ENCODE measurements at regions not wholly inside any gene's neighbourhood (a gene's known extent, or its start where the extent isn't known, plus 50 kb on each side); places are given as distances from the start of the nearest gene placed in this dataset.
"Not testable (repeated sequence)": the region's sequence is repeated elsewhere in the genome, so short reads cannot be mapped to it uniquely, and the experiment has no call there.

GRCh38 chr5:99587983-99588382 is 659.2 kb upstream of the CHD1 start:
- no peak overlapping the region for H3K4me3 ChIP-seq (ENCODE audit: low read depth, low read length)
- TF ChIP-seq CTCF (IDR thresholded peaks at IDR 0.05; ENCODE audit: insufficient read depth, low read length, missing control alignments) = no peak
- DNase-seq (ENCODE audit: low read depth, low spot score) = no peak
- CTCF ChIA-PET = no interaction called here
- POLR2A ChIA-PET = no interaction called here

DNA sequence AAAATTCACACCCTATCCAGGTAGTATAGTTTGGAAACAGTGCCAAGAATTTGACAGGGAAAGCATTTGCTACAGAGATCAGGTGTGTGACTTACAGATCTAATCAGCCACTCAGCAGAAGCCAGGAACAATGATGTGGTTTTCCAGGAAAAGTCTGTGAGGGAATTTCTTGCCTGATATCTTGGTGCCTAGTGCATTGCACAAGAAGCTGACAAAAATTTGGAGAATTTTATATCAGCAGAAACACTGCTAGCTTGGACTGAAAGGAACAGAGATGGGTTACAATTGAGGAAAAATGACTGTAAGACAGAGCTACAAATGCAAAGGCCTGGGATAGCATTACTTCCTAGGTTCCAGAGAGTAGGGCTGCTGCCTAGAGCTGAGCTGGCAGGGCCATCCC is 658.1 kb upstream of the CHD1 start:
- ChIA-PET POLR2A (no interaction called here), CTCF (no interaction called here)
- no peak for TF ChIP-seq CTCF (IDR thresholded peaks at IDR 0.05; ENCODE audit: insufficient read depth, low read length, missing control alignments)
- DNase-seq (ENCODE audit: low read depth, low spot score) = no peak
- H3K4me3 ChIP-seq (ENCODE audit: low read depth, low read length) = no peak overlapping the region

GRCh38 chr5:99581204-99581603 is 652.4 kb upstream of the CHD1 start:
- CTCF ChIA-PET; H3K4me3 ChIP-seq (ENCODE audit: low read depth, low read length); POLR2A ChIA-PET; DNase-seq (ENCODE audit: low read depth, low spot score): not testable (repeated sequence)

- H3K4me3 ChIP-seq (ENCODE audit: low read depth, low read length); POLR2A ChIA-PET; CTCF ChIA-PET; DNase-seq (ENCODE audit: low read depth, low spot score): not testable (repeated sequence)
These were observed 634.3 kb upstream of the CHD1 start for GRCh38 chr5:99562937-99563627.

- CTCF ChIA-PET = no interaction called here
These were observed 624.5 kb upstream of the CHD1 start for GRCh38 chr5:99553211-99553810.

DNA sequence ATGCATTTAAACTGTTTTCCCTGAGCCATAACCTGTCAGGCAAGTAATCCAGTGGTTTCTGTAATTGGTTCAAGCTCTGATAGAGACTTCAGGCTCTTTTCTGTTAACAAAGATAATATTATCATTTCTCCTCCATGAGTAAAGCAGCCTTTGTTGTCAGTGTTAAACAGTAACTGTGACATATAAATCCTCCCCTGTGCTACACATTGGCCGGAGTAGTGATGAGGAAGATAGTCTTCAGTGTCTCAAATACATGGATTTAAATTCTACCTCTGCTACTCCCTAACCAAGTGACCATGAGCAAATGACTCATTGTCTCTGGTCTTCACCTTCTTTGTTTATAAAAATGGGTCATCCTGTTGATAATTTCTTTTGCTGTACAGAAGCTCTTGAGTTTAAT is 615.5 kb upstream of the CHD1 start:
- ChIA-PET CTCF (no interaction called here), POLR2A (no interaction called here)
- no peak overlapping the region for H3K4me3 ChIP-seq (ENCODE audit: low read depth, low read length)
- no peak for TF ChIP-seq CTCF (IDR thresholded peaks at IDR 0.05; ENCODE audit: insufficient read depth, low read length, missing control alignments)
- DNase-seq (ENCODE audit: low read depth, low spot score) = no peak

More at GRCh38 chr5:99553211-99553810, 624.5 kb upstream of the CHD1 start:
- no peak overlapping the region for H3K4me3 ChIP-seq (ENCODE audit: low read depth, low read length)
- no peak for TF ChIP-seq CTCF (IDR thresholded peaks at IDR 0.05; ENCODE audit: insufficient read depth, low read length, missing control alignments)
- DNase-seq (ENCODE audit: low read depth, low spot score) = no peak
- POLR2A ChIA-PET = no interaction called here

- POLR2A ChIA-PET = no interaction called here
- no peak overlapping the region for H3K4me3 ChIP-seq (ENCODE audit: low read depth, low read length)
- no peak for TF ChIP-seq CTCF (IDR thresholded peaks at IDR 0.05; ENCODE audit: insufficient read depth, low read length, missing control alignments)
- CTCF ChIA-PET = no interaction called here
- DNase-seq (ENCODE audit: low read depth, low spot score) = no peak
These were observed 615.0 kb upstream of the CHD1 start for GRCh38 chr5:99543841-99544240.

DNA sequence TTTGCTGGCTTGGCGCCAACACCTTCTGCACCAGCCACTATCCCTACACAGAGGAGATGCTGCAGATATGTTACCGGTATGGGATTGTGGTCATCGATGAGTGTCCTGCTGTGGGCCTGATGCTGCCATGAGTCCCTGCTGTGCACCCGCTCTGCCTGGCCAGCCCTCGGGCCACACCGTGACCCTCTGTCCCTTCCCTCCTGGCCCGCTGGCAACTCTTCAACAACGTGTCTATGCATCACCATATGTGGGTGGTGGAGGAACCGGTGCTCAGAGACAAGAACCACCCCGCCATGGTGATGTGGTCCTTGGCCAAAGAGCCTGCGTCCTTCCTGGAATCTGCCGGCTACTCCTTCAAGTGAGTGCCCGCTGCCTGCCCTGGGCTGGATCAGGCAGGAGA is 605.4 kb upstream of the CHD1 start:
- H3K4me3 ChIP-seq (ENCODE audit: low read depth, low read length); POLR2A ChIA-PET; CTCF ChIA-PET; DNase-seq (ENCODE audit: low read depth, low spot score): not testable (repeated sequence)

DNA sequence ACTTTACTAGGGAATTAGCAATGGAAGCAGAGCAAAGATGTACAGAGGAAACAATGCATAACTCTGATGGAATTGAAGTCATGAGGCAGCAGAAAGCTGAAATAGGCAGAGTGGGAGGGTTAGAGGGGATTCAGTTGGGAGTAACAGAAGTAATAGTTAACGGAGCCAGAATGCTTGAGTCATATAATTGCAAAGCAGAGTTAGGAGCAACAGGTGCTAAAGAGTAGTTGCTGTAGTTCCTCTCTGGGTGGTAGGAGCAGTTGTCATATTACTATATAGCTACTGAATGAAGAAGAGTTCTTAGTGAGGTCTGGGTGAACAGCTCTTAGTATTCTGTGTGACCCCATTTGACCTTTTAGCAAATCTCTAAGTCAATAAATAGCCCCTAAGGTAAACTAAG is 592.9 kb upstream of the CHD1 start:
- H3K4me3 ChIP-seq (ENCODE audit: low read depth, low read length); POLR2A ChIA-PET: not testable (repeated sequence)

DNA sequence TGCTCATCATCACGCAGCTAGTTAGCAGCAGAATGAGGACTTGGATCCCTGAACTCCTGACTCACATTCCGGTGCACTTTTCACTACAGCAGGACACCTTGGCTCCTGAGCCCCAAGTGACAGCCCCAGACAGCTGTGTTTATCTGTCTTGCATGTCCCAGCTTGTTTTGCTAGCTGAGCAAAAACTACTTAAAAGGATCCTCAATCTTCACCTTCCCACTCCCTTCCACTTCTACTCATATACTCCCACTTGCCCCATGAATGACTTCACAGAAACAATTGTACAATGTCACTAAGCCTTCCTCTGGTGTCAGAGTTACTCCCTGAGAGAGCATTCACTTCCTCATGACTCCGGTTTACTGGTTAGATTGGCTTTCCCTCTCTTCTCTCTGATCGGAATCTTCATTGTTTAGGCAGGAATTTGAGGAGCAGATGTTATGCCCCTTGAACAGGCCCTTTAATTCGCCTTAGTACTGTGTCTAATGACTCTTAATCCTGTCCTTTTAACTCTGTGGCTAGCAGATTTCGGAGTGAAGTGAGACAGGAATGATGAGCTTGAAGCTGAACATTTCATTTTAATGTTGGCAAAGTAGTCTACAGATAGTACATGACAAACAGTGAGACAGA is 587.2 kb upstream of the CHD1 start:
- POLR2A ChIA-PET; H3K4me3 ChIP-seq (ENCODE audit: low read depth, low read length); CTCF ChIA-PET; DNase-seq (ENCODE audit: low read depth, low spot score): not testable (repeated sequence)

More for the DNA sequence above, 592.9 kb upstream of the CHD1 start:
- CTCF ChIA-PET; DNase-seq (ENCODE audit: low read depth, low spot score): not testable (repeated sequence)

DNA sequence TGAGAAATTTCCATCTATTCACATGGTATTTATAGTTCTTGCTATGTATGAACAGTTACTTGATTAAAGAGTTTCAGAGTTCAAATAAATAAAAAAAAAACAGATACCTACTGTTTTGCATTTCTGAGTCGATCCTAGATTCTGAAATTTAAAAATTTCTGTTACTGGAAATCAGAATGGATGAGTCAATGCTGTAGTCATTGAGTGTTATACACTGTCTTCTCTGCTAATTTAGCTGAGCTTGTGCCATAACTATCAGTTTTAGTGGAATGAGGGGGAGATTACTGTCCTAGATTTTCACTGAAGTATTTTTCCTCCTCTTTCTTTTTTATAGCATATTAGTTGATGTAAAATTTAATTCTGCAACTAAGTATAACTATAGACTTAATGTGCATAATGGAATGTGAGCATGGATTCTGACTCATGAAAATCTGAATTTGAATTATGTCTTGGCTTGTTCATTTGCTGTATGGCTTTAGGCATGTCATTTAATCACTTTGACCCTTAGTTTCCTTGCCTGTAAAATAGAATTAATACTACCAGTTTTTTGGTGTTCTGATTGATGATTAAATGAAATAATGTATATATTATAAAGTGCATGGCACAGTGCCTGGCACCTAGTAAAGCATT is 581.5 kb upstream of the CHD1 start:
- POLR2A ChIA-PET; CTCF ChIA-PET; H3K4me3 ChIP-seq (ENCODE audit: low read depth, low read length); DNase-seq (ENCODE audit: low read depth, low spot score): not testable (repeated sequence)

Measured in AG04449 (cell line).